Gastroesophageal sphincter (tissue), 3 donors: ENCODE measurements at regions not wholly inside any gene's neighbourhood (a gene's known extent, or its start where the extent isn't known, plus 50 kb on each side); places are given as distances from the start of the nearest gene placed in this dataset.

Source experiments
- CTCF ChIP-seq, 4 experiments: fragments of 200-600 bp in 2 of 4; fragments of 450-650 bp in 2 of 4; sonication (generic) in 1 of 4; IDR thresholded peaks; one replicate each; pipeline ENCODE4 v1.5.1; 2017 to 2019; ENCODE audit warnings: antibody characterized with exemption in 4 of 4, mild to moderate bottlenecking in 2 of 4, moderate library complexity in 2 of 4
- EP300 ChIP-seq: sonication (generic); formaldehyde crosslinking; IDR thresholded peaks from one replicate; pipeline ENCODE4 v1.6.1; 2017; ENCODE audit warnings: antibody characterized with exemption, mild to moderate bottlenecking
- POLR2A ChIP-seq, 2 donors: fragments of 450-650 bp; IDR thresholded peaks; one replicate each; pipeline ENCODE4 v1.6.1; 2017; ENCODE audit warnings: antibody characterized with exemption in 2 of 2, mild to moderate bottlenecking in 2 of 2, moderate library complexity in 1 of 2
- POLR2AphosphoS5 ChIP-seq: sonication (generic); formaldehyde crosslinking; IDR thresholded peaks from one replicate; pipeline ENCODE4 v1.6.1; 2017; ENCODE audit warnings: antibody characterized with exemption

GRCh38 chr2:118255301-118255700 lies 167.0 kb downstream of the INSIG2 start:
- no peak for TF ChIP-seq POLR2A (IDR thresholded peaks at IDR 0.05)
- TF ChIP-seq CTCF (IDR thresholded peaks at IDR 0.05), result no peak
- TF ChIP-seq POLR2AphosphoS5, result no peak
- no peak for TF ChIP-seq EP300
